GM23248 (cell line): ENCODE measurements at regions not wholly inside any gene's neighbourhood (a gene's known extent, or its start where the extent isn't known, plus 50 kb on each side); places are given as distances from the start of the nearest gene placed in this dataset.

Experiments
- DNase-seq: peaks from one replicate; pipeline ENCODE4 v3.0.0-alpha.2; 2015
- H2AFZ ChIP-seq: fragments of 200-600 bp; sonication (generic); 2 replicates; pipeline ENCODE4 v1.6.1; 2016; ENCODE audit warnings: antibody characterized with exemption
- H3F3A ChIP-seq: fragments of 200-600 bp; sonication (generic); 2 replicates; pipeline ENCODE4 v1.6.1; 2016; ENCODE audit warnings: mild to moderate bottlenecking, antibody characterized with exemption, mixed run types; ENCODE audit not compliant: insufficient read depth
- H3K27ac ChIP-seq: fragments of 200-600 bp; sonication (generic); 2 replicates; pipeline ENCODE4 v1.5.1; 2016; ENCODE audit warnings: mild to moderate bottlenecking
- H3K27me3 ChIP-seq: fragments of 200-600 bp; sonication (generic); replicated peaks from 2 replicates; pipeline ENCODE4 v1.6.1; 2016; ENCODE audit warnings: mild to moderate bottlenecking; ENCODE audit not compliant: insufficient read depth
- H3K36me3 ChIP-seq: fragments of 200-600 bp; sonication (generic); 2 replicates; pipeline ENCODE4 v1.6.1; 2016; ENCODE audit warnings: low read depth, mild to moderate bottlenecking
- H3K4me1 ChIP-seq: fragments of 200-600 bp; sonication (generic); 2 replicates; pipeline ENCODE4 v1.6.1; 2016; ENCODE audit warnings: mild to moderate bottlenecking; ENCODE audit not compliant: insufficient read depth
- H3K4me2 ChIP-seq: fragments of 200-600 bp; sonication (generic); one replicate; pipeline ENCODE4 v1.6.1; 2016; ENCODE audit warnings: mild to moderate bottlenecking; ENCODE audit not compliant: unreplicated experiment
- H3K4me3 ChIP-seq: fragments of 200-600 bp; sonication (generic); 2 replicates; pipeline ENCODE4 v1.5.1; 2016; ENCODE audit warnings: mild to moderate bottlenecking
- H3K79me2 ChIP-seq: fragments of 200-600 bp; sonication (generic); 2 replicates; pipeline ENCODE4 v1.6.1; 2016; ENCODE audit warnings: mild to moderate bottlenecking; ENCODE audit not compliant: insufficient read depth
- H3K9ac ChIP-seq: fragments of 200-600 bp; sonication (generic); 2 replicates; pipeline ENCODE4 v1.6.1; 2016; ENCODE audit warnings: mild to moderate bottlenecking
- H3K9me2 ChIP-seq: fragments of 200-600 bp; sonication (generic); 2 replicates; pipeline ENCODE4 v1.6.1; 2016; ENCODE audit warnings: mixed run types, mild to moderate bottlenecking, moderate library complexity; ENCODE audit not compliant: insufficient read depth
- H3K9me3 ChIP-seq: fragments of 200-600 bp; sonication (generic); one replicate; pipeline ENCODE4 v1.6.1; 2017; ENCODE audit warnings: low read depth
- H4K20me1 ChIP-seq: fragments of 200-600 bp; sonication (generic); 2 replicates; pipeline ENCODE4 v1.6.0; 2016; ENCODE audit not compliant: insufficient read depth
- EZH2 ChIP-seq: fragments of 200-600 bp; sonication (generic); IDR thresholded peaks from 2 replicates; pipeline ENCODE4 v1.6.1; 2018; ENCODE audit warnings: antibody characterized with exemption, mild to moderate bottlenecking; ENCODE audit not compliant: insufficient read depth, poor library complexity, severe bottlenecking
- EZH2phosphoT487 ChIP-seq: fragments of 200-600 bp; sonication (generic); IDR thresholded peaks from 2 replicates; pipeline ENCODE4 v1.6.1; 2018; ENCODE audit warnings: antibody characterized with exemption, moderate library complexity, mild to moderate bottlenecking, low read depth; ENCODE audit not compliant: insufficient read depth
- WGBS, 2 experiments: methylation state at CpG; one replicate each; pipeline ENCODE4 v1.1.6; 2015 to 2017; ENCODE audit warnings: low lambda C conversion rate in 2 of 2, low coverage in 1 of 2; ENCODE audit errors: missing lambda C conversion rate in 2 of 2; 5-methylcytosine and 5-hydroxymethylcytosine counted together
- in situ Hi-C: fragments of 300-500 bp; cut with MboI; formaldehyde crosslinking; loops from 2 replicates; pipeline ENCODE4 v1.15.0; 2020

DNA sequence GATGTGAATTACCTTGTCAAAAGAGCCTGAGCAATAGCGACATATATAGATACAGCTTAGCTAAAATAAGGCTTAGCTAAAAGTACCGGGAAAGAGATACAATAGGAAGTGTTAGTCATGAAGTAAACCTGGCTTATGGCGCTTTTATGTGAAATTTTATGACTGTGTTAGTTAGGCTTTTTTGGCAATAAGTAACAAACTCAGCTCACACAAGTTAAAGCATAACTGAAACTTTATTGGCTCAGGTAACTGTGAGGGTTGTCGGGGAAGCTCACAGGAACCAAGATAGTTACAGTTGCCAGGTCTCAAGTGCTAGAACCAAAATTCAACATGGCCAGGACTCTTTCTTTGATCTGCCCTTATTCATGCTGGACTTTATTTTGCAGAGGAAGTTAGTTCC is 925.0 kb upstream of the GYPC start:
- no peak for DNase-seq
- no peaks in the 10 kb centered on the region for H3K9me3 ChIP-seq
- H4K20me1 ChIP-seq: no peaks in the 10 kb centered on the region
- H2AFZ ChIP-seq: no peak overlapping the region
- no peaks in the 10 kb centered on the region for H3K4me1 ChIP-seq
- no peak overlapping the region for H3K4me2 ChIP-seq
- WGBS, 2 experiments: 6 to 10% methylated on average over 4 of the region's 4 CpGs
- H3K79me2 ChIP-seq: no peaks in the 10 kb centered on the region
- no peaks in the 10 kb centered on the region for H3K36me3 ChIP-seq
- no peak overlapping the region for H3K27ac ChIP-seq
- H3K9ac ChIP-seq: no peak overlapping the region
- H3F3A ChIP-seq: no peaks in the 10 kb centered on the region
- TF ChIP-seq EZH2 (no peak), EZH2phosphoT487 (no peak)
- no peak overlapping the region for H3K4me3 ChIP-seq
- in situ Hi-C loops: no loop called here
- no peaks in the 10 kb centered on the region for H3K27me3 ChIP-seq
- no peaks in the 10 kb centered on the region for H3K9me2 ChIP-seq

DNA sequence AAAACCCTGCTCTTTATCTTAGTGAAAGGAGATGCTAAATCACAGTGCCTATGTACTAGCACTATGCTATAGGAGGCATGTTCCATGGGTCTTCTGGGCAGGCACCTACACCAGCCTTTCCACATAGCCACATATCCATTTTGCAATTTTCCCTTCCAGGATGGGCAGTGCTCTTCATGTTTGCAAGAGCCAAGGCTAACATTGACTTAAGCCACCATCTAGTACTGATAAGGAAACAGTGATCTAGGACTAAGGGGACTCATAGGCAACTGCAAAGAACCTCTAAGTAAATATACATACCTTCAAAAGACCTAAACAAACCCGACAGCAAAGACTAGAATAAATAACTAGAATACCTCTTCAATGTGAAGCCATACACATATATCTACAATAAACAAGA is 919.7 kb upstream of the GYPC start:
- Histone ChIP-seq H3K9me3 (no peaks in the 10 kb centered on the region), H3K4me2 (no peak overlapping the region), H3K79me2 (no peaks in the 10 kb centered on the region), H3K9ac (no peak overlapping the region), H2AFZ (no peak overlapping the region), H3K4me1 (no peaks in the 10 kb centered on the region), H4K20me1 (no peaks in the 10 kb centered on the region), H3K9me2 (no peaks in the 10 kb centered on the region), H3K36me3 (no peaks in the 10 kb centered on the region), H3F3A (no peaks in the 10 kb centered on the region), H3K27ac (no peak overlapping the region), H3K4me3 (no peak overlapping the region), H3K27me3 (no peaks in the 10 kb centered on the region)
- in situ Hi-C loops: no loop called here
- no peak for TF ChIP-seq EZH2
- no peak for TF ChIP-seq EZH2phosphoT487
- no peak for DNase-seq
- 15 to 16% methylated on average over 1 of the region's 1 CpG for WGBS, 2 experiments

- WGBS, 2 experiments: 12 to 19% methylated on average over 4 of the region's 4 CpGs
- in situ Hi-C loops: no loop called here
Measured at GRCh38 chr2:125745514-125745913, 910.4 kb upstream of the GYPC start.

GRCh38 chr2:125746321-125747164 is 909.4 kb upstream of the GYPC start:
- Histone ChIP-seq H3K79me2 (no peaks in the 10 kb centered on the region), H3K4me2 (no peak overlapping the region), H3K27me3 (no peaks in the 10 kb centered on the region), H3K9me3 (no peaks in the 10 kb centered on the region), H3K4me3 (no peak overlapping the region), H3K4me1 (no peaks in the 10 kb centered on the region), H3F3A (no peaks in the 10 kb centered on the region), H3K9ac (no peak overlapping the region), H3K36me3 (no peaks in the 10 kb centered on the region), H3K9me2 (no peaks in the 10 kb centered on the region), H2AFZ (no peak overlapping the region), H4K20me1 (no peaks in the 10 kb centered on the region), H3K27ac (no peak overlapping the region)
- no peak for DNase-seq
- no peak for TF ChIP-seq EZH2
- no peak for TF ChIP-seq EZH2phosphoT487
- in situ Hi-C loops: no loop called here
- 0 to 1% methylated on average over 4 of the region's 4 CpGs for WGBS, 2 experiments

More at GRCh38 chr2:125745514-125745913, 910.4 kb upstream of the GYPC start:
- Histone ChIP-seq H3K27me3 (no peaks in the 10 kb centered on the region), H3K4me3 (no peak overlapping the region), H3K9me3 (no peaks in the 10 kb centered on the region), H2AFZ (no peak overlapping the region), H3K9ac (no peak overlapping the region), H3K4me1 (no peaks in the 10 kb centered on the region), H3K27ac (no peak overlapping the region), H3F3A (no peaks in the 10 kb centered on the region), H4K20me1 (no peaks in the 10 kb centered on the region), H3K36me3 (no peaks in the 10 kb centered on the region), H3K4me2 (no peak overlapping the region), H3K9me2 (no peaks in the 10 kb centered on the region), H3K79me2 (no peaks in the 10 kb centered on the region)
- DNase-seq: peak; percentile 4
- TF ChIP-seq EZH2: no peak
- no peak for TF ChIP-seq EZH2phosphoT487

- TF ChIP-seq EZH2: no peak
- no peak for TF ChIP-seq EZH2phosphoT487
- Histone ChIP-seq H3K4me3 (no peak overlapping the region), H3K9me2 (no peaks in the 10 kb centered on the region), H4K20me1 (no peaks in the 10 kb centered on the region), H3K4me2 (no peak overlapping the region), H3K4me1 (no peaks in the 10 kb centered on the region), H3K79me2 (no peaks in the 10 kb centered on the region), H3K36me3 (no peaks in the 10 kb centered on the region), H2AFZ (no peak overlapping the region), H3K9me3 (no peaks in the 10 kb centered on the region), H3F3A (no peaks in the 10 kb centered on the region), H3K27me3 (no peaks in the 10 kb centered on the region), H3K9ac (no peak overlapping the region), H3K27ac (no peak overlapping the region)
- in situ Hi-C loops: no loop called here
- no peak for DNase-seq
Measured at GRCh38 chr2:125747165-125747425, 908.9 kb upstream of the GYPC start.
